ENCODE measurements at regions not wholly inside any gene's neighbourhood (a gene's known extent, or its start where the extent isn't known, plus 50 kb on each side); places are given as distances from the start of the nearest gene placed in this dataset.

- no peak for ATAC-seq (ENCODE audit: insufficient read depth, low FRiP score)
- H3K9ac ChIP-seq (ENCODE audit: insufficient read depth in 1 of 2, low read length in 2 of 2), result no peak overlapping the region
- peaks cover 0 to 25% (median 7%) of the 10 kb centered on the region in 5 donors for H3K4me1 ChIP-seq (ENCODE audit: control insufficient read depth in 5 of 5, insufficient read depth in 5 of 5, low read length in 5 of 5)
- no peaks in the 10 kb centered on the region for H3K9me3 ChIP-seq (ENCODE audit: control insufficient read depth in 4 of 4, insufficient read depth in 3 of 4, low read length in 3 of 4)
- H3K27ac ChIP-seq (ENCODE audit: low read depth in 1 of 2, low read length in 1 of 2), result no peak overlapping the region
- H3K36me3 ChIP-seq (ENCODE audit: control insufficient read depth in 4 of 4, insufficient read depth in 4 of 4, low read length in 4 of 4), result no peaks in the 10 kb centered on the region
- peak in 2 of 3 donors; percentile 73 to 76 for DNase-seq
- H3K4me3 ChIP-seq, result no peak overlapping the region
- no peak for TF ChIP-seq CTCF (IDR thresholded peaks at IDR 0.05; ENCODE audit: control extremely low read depth, extremely low read depth)
- WGBS, 2 donors, result 69 to 78% methylated on average over 16 of the region's 16 CpGs
- H3K27me3 ChIP-seq (ENCODE audit: control insufficient read depth in 3 of 3, insufficient read depth in 3 of 3, low read length in 2 of 3), result peaks cover 0 to 3% (median 0%) of the 10 kb centered on the region in 3 donors
Measured at GRCh38 chr6:14655201-14656061, 537.9 kb downstream of the CD83 start.

- Histone ChIP-seq H3K4me1 (ENCODE audit: control insufficient read depth in 5 of 5, insufficient read depth in 5 of 5, low read length in 5 of 5) (peaks cover 0 to 25% (median 7%) of the 10 kb centered on the region in 5 donors), H3K36me3 (ENCODE audit: control insufficient read depth in 4 of 4, insufficient read depth in 4 of 4, low read length in 4 of 4) (no peaks in the 10 kb centered on the region), H3K4me3 (no peak overlapping the region), H3K27me3 (ENCODE audit: control insufficient read depth in 3 of 3, insufficient read depth in 3 of 3, low read length in 2 of 3) (peaks cover 0 to 3% (median 0%) of the 10 kb centered on the region in 3 donors), H3K9me3 (ENCODE audit: control insufficient read depth in 4 of 4, insufficient read depth in 3 of 4, low read length in 3 of 4) (no peaks in the 10 kb centered on the region), H3K9ac (ENCODE audit: insufficient read depth in 1 of 2, low read length in 2 of 2) (no peak overlapping the region), H3K27ac (ENCODE audit: low read depth in 1 of 2, low read length in 1 of 2) (no peak overlapping the region)
- no peak for DNase-seq
- no peak for ATAC-seq (ENCODE audit: insufficient read depth, low FRiP score)
- no peak for TF ChIP-seq CTCF (IDR thresholded peaks at IDR 0.05; ENCODE audit: control extremely low read depth, extremely low read depth)
- WGBS, 2 donors, result 29 to 36% methylated on average over 4 of the region's 4 CpGs
Measured at GRCh38 chr6:14656078-14656521, 538.5 kb downstream of the CD83 start.

DNA sequence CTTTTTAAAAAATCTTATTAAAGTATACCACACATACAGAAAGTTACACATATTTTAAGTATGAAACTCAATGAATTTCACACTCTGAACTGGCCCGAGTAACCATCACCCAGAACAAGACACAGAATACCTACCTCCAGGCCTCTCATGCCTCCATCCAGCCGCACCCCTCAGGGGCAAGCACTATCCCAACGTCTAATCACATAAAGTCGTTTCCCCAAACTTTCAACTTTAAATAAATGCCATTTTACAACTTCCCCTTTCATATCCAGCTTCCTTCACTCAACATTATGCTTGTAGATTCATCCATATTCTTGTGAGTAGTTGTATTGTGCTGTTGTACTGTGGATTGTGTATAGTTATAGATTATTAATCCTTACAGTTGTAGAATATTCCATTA lies 539.1 kb downstream of the CD83 start:
- Histone ChIP-seq H3K27ac (ENCODE audit: low read depth in 1 of 2, low read length in 1 of 2) (no peak overlapping the region), H3K9me3 (ENCODE audit: control insufficient read depth in 4 of 4, insufficient read depth in 3 of 4, low read length in 3 of 4) (no peaks in the 10 kb centered on the region), H3K36me3 (ENCODE audit: control insufficient read depth in 4 of 4, insufficient read depth in 4 of 4, low read length in 4 of 4) (no peaks in the 10 kb centered on the region), H3K4me3 (no peak overlapping the region), H3K9ac (ENCODE audit: insufficient read depth in 1 of 2, low read length in 2 of 2) (no peak overlapping the region), H3K27me3 (ENCODE audit: control insufficient read depth in 3 of 3, insufficient read depth in 3 of 3, low read length in 2 of 3) (peaks cover 0 to 3% (median 0%) of the 10 kb centered on the region in 3 donors), H3K4me1 (ENCODE audit: control insufficient read depth in 5 of 5, insufficient read depth in 5 of 5, low read length in 5 of 5) (peaks cover 0 to 25% (median 7%) of the 10 kb centered on the region in 5 donors)
- DNase-seq (no peak), ATAC-seq (ENCODE audit: insufficient read depth, low FRiP score) (no peak)
- 29 to 45% methylated on average over 4 of the region's 4 CpGs for WGBS, 2 donors
- no peak for TF ChIP-seq CTCF (IDR thresholded peaks at IDR 0.05; ENCODE audit: control extremely low read depth, extremely low read depth)
